DOHH2 (cell line): ENCODE measurements at regions not wholly inside any gene's neighbourhood (a gene's known extent, or its start where the extent isn't known, plus 50 kb on each side); places are given as distances from the start of the nearest gene placed in this dataset.

ENCODE experiments used
- H3F3A ChIP-seq: fragments of 200-600 bp; sonication (generic), shearing (Covaris generic); 2 replicates; pipeline ENCODE4 v1.6.0; 2016; ENCODE audit warnings: antibody characterized with exemption, mild to moderate bottlenecking; ENCODE audit not compliant: control insufficient read depth, insufficient read depth
- H3K27ac ChIP-seq: fragments of 200-600 bp; sonication (generic); 2 replicates; pipeline ENCODE4 v1.5.1; 2014; ENCODE audit warnings: low read depth, mild to moderate bottlenecking, low read length, moderate library complexity
- H3K27me3 ChIP-seq: fragments of 200-600 bp; sonication (generic); 2 replicates; pipeline ENCODE4 v1.6.1; 2014; ENCODE audit warnings: mild to moderate bottlenecking, low read length, mixed read lengths; ENCODE audit not compliant: control insufficient read depth
- H3K36me3 ChIP-seq: fragments of 200-600 bp; sonication (generic); 2 replicates; pipeline ENCODE4 v1.6.1; 2014; ENCODE audit warnings: mild to moderate bottlenecking, low read length, moderate library complexity, mixed read lengths; ENCODE audit not compliant: control insufficient read depth
- H3K4me1 ChIP-seq: fragments of 200-600 bp; sonication (generic); 2 replicates; pipeline ENCODE4 v1.6.1; 2014; ENCODE audit warnings: mild to moderate bottlenecking, low read length, mixed read lengths; ENCODE audit not compliant: control insufficient read depth
- H3K4me2 ChIP-seq: fragments of 200-600 bp; sonication (generic); 2 replicates; pipeline ENCODE4 v1.6.0; 2014; ENCODE audit warnings: mild to moderate bottlenecking, low read length, moderate library complexity
- H3K4me3 ChIP-seq: fragments of 200-600 bp; sonication (generic); 2 replicates; pipeline ENCODE4 v1.5.1; 2014; ENCODE audit warnings: mild to moderate bottlenecking, low read length, mixed read lengths
- H3K79me2 ChIP-seq: fragments of 200-600 bp; sonication (generic); 2 replicates; pipeline ENCODE4 v1.6.1; 2014; ENCODE audit warnings: mild to moderate bottlenecking, low read length, mixed read lengths; ENCODE audit not compliant: control insufficient read depth
- H3K9me2 ChIP-seq: fragments of 200-600 bp; sonication (generic); replicated peaks from 2 replicates; pipeline ENCODE4 v1.6.1; 2014; ENCODE audit warnings: mild to moderate bottlenecking, low read length, mixed read lengths; ENCODE audit not compliant: control insufficient read depth
- H3K9me3 ChIP-seq: fragments of 200-600 bp; sonication (generic); 2 replicates; pipeline ENCODE4 v1.6.1; 2014; ENCODE audit warnings: antibody characterized with exemption, low read length, mixed read lengths; ENCODE audit not compliant: control insufficient read depth, insufficient read depth
- H4K20me1 ChIP-seq: fragments of 200-600 bp; sonication (generic); 2 replicates; pipeline ENCODE4 v1.6.0; 2014; ENCODE audit warnings: low read depth, mild to moderate bottlenecking, antibody characterized with exemption, low read length, moderate library complexity; ENCODE audit not compliant: control insufficient read depth, insufficient read depth
- EZH2phosphoT487 ChIP-seq: fragments of 200-600 bp; sonication (generic); IDR thresholded peaks from 2 replicates; pipeline ENCODE4 v1.6.1; 2017; ENCODE audit warnings: borderline replicate concordance, mild to moderate bottlenecking, antibody characterized with exemption, low read length, moderate library complexity, mixed read lengths
- TF ChIP-seq, protein P1 (sequence below): fragments of 200-600 bp; sonication (generic); IDR thresholded peaks from one replicate; pipeline ENCODE4 v1.5.1; 2014; ENCODE audit warnings: antibody characterized with exemption, mild to moderate bottlenecking, low read depth, low read length; ENCODE audit not compliant: poor library complexity, severe bottlenecking

DNA sequence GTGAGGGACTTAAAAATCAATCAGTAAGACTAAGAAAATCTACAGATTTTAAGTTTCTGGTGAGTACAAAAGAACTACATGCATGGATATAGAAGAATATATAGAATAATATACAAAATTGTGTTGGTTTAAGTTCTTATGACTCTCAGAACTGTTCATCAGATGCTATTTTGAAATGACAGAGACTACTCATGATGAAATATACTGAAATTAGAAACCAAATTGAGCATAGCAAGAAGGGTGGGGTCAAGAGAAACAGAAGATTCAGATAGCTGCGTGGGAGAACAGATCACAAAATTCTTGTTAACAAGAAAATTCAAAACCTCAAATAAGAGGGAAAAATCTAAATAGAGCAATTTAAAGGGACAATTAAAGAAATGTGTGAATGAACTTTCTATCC lies 2125.3 kb upstream of the RAG2 start:
- Histone ChIP-seq H3K36me3 (no peaks in the 10 kb centered on the region), H3K27ac (no peak overlapping the region), H3K9me2 (no peaks in the 10 kb centered on the region), H3K4me2 (no peak overlapping the region), H3K9me3 (no peaks in the 10 kb centered on the region), H3K79me2 (no peaks in the 10 kb centered on the region), H3K4me1 (no peaks in the 10 kb centered on the region), H3K4me3 (no peak overlapping the region), H4K20me1 (no peaks in the 10 kb centered on the region), H3F3A (no peaks in the 10 kb centered on the region), H3K27me3 (no peaks in the 10 kb centered on the region)
- TF ChIP-seq, protein P1, sequence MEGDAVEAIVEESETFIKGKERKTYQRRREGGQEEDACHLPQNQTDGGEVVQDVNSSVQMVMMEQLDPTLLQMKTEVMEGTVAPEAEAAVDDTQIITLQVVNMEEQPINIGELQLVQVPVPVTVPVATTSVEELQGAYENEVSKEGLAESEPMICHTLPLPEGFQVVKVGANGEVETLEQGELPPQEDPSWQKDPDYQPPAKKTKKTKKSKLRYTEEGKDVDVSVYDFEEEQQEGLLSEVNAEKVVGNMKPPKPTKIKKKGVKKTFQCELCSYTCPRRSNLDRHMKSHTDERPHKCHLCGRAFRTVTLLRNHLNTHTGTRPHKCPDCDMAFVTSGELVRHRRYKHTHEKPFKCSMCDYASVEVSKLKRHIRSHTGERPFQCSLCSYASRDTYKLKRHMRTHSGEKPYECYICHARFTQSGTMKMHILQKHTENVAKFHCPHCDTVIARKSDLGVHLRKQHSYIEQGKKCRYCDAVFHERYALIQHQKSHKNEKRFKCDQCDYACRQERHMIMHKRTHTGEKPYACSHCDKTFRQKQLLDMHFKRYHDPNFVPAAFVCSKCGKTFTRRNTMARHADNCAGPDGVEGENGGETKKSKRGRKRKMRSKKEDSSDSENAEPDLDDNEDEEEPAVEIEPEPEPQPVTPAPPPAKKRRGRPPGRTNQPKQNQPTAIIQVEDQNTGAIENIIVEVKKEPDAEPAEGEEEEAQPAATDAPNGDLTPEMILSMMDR, result no peak
- no peak for TF ChIP-seq EZH2phosphoT487

DNA sequence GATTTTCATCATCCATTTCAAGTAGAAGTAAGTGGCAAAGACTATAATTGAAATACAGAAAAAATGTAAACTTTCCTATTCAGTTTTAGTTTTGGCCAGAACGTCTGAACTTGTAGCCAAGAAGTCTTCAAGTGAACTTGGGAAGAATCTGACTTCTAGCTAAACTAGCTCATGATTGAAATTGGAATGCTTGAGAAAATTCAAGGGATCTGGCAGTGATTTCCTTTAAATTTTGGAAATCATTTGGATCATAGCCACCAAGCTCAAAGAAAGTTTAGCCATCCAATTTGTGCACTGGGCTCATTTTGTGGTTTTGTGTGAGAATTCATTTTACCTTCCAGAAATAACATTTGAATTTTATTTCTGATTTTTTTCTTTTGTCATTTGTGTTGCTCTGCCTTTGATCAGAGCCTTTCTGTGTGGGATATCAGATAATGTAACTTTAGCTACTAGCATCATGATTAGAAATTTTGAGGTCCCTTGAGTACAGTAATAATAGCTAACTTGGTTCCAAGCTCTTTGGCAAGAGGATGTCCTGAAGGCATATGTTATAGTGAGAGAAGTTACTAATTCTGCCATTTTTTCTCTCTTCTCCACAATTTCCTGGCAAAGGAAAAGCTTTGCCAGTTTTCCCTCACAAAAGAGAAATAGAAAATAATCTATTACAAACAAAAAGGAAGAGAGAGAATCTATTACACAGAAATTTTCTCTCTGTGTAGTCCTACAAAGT lies 2123.7 kb upstream of the RAG2 start:
- H3K4me3 ChIP-seq, result no peak overlapping the region
- H3K9me3 ChIP-seq, result no peaks in the 10 kb centered on the region
- no peak overlapping the region for H3K27ac ChIP-seq
- H3K36me3 ChIP-seq, result no peaks in the 10 kb centered on the region
- no peaks in the 10 kb centered on the region for H3K9me2 ChIP-seq
- H3F3A ChIP-seq, result no peaks in the 10 kb centered on the region
- TF ChIP-seq, protein P1, result no peak
- no peak for TF ChIP-seq EZH2phosphoT487
- H3K79me2 ChIP-seq, result no peaks in the 10 kb centered on the region
- no peaks in the 10 kb centered on the region for H4K20me1 ChIP-seq
- no peak overlapping the region for H3K4me2 ChIP-seq
- H3K4me1 ChIP-seq, result no peaks in the 10 kb centered on the region
- no peaks in the 10 kb centered on the region for H3K27me3 ChIP-seq

DNA sequence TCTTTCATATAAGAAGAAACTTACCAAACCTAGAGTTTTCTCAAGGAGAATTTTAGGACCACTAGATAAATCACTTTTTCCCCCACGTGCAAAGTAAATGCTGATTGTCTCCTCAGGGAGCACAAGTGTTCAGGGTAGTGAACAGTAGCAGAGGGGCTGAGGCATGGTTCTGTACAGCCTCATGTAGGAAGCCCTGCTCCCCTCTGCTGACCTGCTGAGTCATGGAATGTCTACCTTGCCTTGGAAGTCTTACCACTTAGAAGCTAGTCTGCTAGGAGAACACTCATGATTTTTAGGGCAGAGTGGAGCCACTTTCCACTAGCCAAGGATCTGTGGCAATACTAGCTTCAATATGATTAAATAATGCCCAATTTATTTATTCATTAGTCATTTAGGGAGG lies 2120.6 kb upstream of the RAG2 start:
- no peak overlapping the region for H3K27ac ChIP-seq
- H3K4me2 ChIP-seq, result no peak overlapping the region
- no peaks in the 10 kb centered on the region for H3K27me3 ChIP-seq
- no peaks in the 10 kb centered on the region for H3K79me2 ChIP-seq
- no peaks in the 10 kb centered on the region for H3K36me3 ChIP-seq
- H3K4me3 ChIP-seq, result no peak overlapping the region
- no peaks in the 10 kb centered on the region for H3F3A ChIP-seq
- H3K9me2 ChIP-seq, result no peaks in the 10 kb centered on the region
- no peaks in the 10 kb centered on the region for H4K20me1 ChIP-seq
- H3K4me1 ChIP-seq, result no peaks in the 10 kb centered on the region
- H3K9me3 ChIP-seq, result 0 out of 2 replicates have a peak, but pooled peaks cover 1% of the 10 kb centered on the region
- no peak for TF ChIP-seq EZH2phosphoT487
- TF ChIP-seq, protein P1, result no peak
